ENCODE measurements at regions not wholly inside any gene's neighbourhood (a gene's known extent, or its start where the extent isn't known, plus 50 kb on each side); places are given as distances from the start of the nearest gene placed in this dataset.

GRCh38 chr5:148905541-148905940 lies 79.1 kb downstream of the ADRB2 start (continued):
- no peak for TF ChIP-seq ZNF571 (tag by site-specific recombination; IDR thresholded peaks at IDR 0.05)
- TF ChIP-seq ZFP41 (tag by site-specific recombination; IDR thresholded peaks at IDR 0.05; ENCODE audit: borderline replicate concordance): no peak
- no peak for TF ChIP-seq ELK4 (IDR thresholded peaks at IDR 0.05; ENCODE audit: borderline replicate concordance, low read depth, low read length)
- TF ChIP-seq ZFP69B (tag by site-specific recombination; IDR thresholded peaks at IDR 0.05): no peak

DNA sequence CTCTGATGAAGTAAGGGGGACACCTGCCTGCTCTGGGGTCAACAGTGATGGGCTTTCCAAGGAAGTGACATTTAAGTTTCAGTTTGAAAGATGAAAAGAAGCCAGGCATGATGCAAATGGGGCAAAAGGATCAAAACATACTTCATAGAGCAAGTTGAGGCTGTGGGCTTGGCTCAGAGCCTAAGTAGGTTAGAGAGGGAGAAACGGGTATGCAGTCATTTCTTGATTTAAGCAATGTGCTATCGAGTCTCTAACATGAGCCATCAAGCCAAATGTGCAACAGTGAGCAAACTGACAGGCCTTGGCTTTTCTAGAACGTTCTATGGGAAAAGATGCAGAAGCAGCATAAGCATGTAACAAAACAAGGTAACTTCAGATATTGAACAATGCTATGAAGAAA lies 80.6 kb downstream of the ADRB2 start:
- CTCF ChIA-PET: interaction anchor here (1.5 kb wide), 1 partner anchor 128 kb away, joined by 5 read pairs; no protein-coding TSS in a partner anchor
- POLR2A ChIA-PET: no interaction called here

DNA sequence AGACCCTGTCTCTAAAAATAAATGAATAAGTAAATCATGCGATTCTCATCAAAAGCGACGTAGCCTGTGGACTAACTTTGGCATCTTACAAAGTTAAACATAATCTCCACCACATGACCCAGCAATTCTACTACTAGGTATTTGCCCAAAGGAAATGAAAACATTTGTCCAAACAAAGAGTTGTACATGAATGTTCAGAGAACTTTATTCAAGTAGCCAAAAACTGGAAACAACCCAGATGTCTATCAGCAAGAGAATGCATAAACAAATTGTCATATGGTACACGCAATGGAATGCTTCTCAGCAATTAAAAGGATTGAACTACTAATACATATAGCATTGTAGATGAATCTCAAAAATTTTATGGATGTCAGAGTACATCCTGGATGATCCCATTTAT lies 82.6 kb downstream of the ADRB2 start:
- POLR2A ChIA-PET: no interaction called here
- TF ChIP-seq EGR2 (tag by site-specific recombination; IDR thresholded peaks at IDR 0.05; ENCODE audit: low read depth) (no peak), ZSCAN16 (tag by site-specific recombination; IDR thresholded peaks at IDR 0.05) (no peak), OVOL3 (tag by site-specific recombination; IDR thresholded peaks at IDR 0.05) (no peak), ZNF16 (tag by site-specific recombination; IDR thresholded peaks at IDR 0.05; ENCODE audit: low read depth) (no peak), ZXDB (tag by site-specific recombination; IDR thresholded peaks at IDR 0.05) (no peak), ZNF26 (tag by site-specific recombination; IDR thresholded peaks at IDR 0.05) (no peak), ZNF791 (tag by site-specific recombination; IDR thresholded peaks at IDR 0.05) (no peak), ZNF266 (tag by site-specific recombination; IDR thresholded peaks at IDR 0.05; ENCODE audit: low read depth) (no peak), ZFP3 (tag by site-specific recombination; IDR thresholded peaks at IDR 0.05; ENCODE audit: low read depth) (no peak), ZNF133 (tag by site-specific recombination; IDR thresholded peaks at IDR 0.05) (no peak), ZNF501 (tag by site-specific recombination; IDR thresholded peaks at IDR 0.05) (no peak), ZNF510 (tag by site-specific recombination; IDR thresholded peaks at IDR 0.05; ENCODE audit: insufficient replicate concordance) (no peak), ZNF654 (tag by site-specific recombination; IDR thresholded peaks at IDR 0.05; ENCODE audit: low read depth) (no peak)
- TF ChIP-seq, protein P1, sequence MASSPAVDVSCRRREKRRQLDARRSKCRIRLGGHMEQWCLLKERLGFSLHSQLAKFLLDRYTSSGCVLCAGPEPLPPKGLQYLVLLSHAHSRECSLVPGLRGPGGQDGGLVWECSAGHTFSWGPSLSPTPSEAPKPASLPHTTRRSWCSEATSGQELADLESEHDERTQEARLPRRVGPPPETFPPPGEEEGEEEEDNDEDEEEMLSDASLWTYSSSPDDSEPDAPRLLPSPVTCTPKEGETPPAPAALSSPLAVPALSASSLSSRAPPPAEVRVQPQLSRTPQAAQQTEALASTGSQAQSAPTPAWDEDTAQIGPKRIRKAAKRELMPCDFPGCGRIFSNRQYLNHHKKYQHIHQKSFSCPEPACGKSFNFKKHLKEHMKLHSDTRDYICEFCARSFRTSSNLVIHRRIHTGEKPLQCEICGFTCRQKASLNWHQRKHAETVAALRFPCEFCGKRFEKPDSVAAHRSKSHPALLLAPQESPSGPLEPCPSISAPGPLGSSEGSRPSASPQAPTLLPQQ (tag by site-specific recombination; IDR thresholded peaks at IDR 0.05): no peak

More for the DNA sequence above, 80.6 kb downstream of the ADRB2 start:
- H3K4me3 ChIP-seq (ENCODE audit: low read depth, low read length): no peak overlapping the region
- no peaks in the 10 kb centered on the region for H3K9me3 ChIP-seq (ENCODE audit: control insufficient read depth, insufficient read depth, low read depth, low read length)
- 0 out of 2 replicates have a peak, but pooled peaks cover 4% of the 10 kb centered on the region for H3K4me1 ChIP-seq (ENCODE audit: control insufficient read depth, insufficient read depth, low read length)
- TF ChIP-seq ZSCAN23 (tag by site-specific recombination; IDR thresholded peaks at IDR 0.05) (no peak), ZNF610 (tag by site-specific recombination; IDR thresholded peaks at IDR 0.05; ENCODE audit: borderline replicate concordance) (no peak), ZNF677 (tag by site-specific recombination; IDR thresholded peaks at IDR 0.05) (no peak), ZNF707 (tag by site-specific recombination; IDR thresholded peaks at IDR 0.05) (no peak), ZNF624 (tag by site-specific recombination; IDR thresholded peaks at IDR 0.05) (no peak), ZNF280D (tag by site-specific recombination; IDR thresholded peaks at IDR 0.05) (no peak), ZNF48 (tag by site-specific recombination; IDR thresholded peaks at IDR 0.05) (no peak), ZNF701 (tag by site-specific recombination; IDR thresholded peaks at IDR 0.05) (no peak)
- TF ChIP-seq, protein P2, sequence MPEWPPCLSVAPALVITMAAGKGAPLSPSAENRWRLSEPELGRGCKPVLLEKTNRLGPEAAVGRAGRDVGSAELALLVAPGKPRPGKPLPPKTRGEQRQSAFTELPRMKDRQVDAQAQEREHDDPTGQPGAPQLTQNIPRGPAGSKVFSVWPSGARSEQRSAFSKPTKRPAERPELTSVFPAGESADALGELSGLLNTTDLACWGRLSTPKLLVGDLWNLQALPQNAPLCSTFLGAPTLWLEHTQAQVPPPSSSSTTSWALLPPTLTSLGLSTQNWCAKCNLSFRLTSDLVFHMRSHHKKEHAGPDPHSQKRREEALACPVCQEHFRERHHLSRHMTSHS (tag by site-specific recombination; IDR thresholded peaks at IDR 0.05): no peak
- H3K36me3 ChIP-seq (ENCODE audit: control insufficient read depth in 2 of 2, insufficient read depth in 1 of 2, low read length in 2 of 2): no peaks in the 10 kb centered on the region
- H3K27ac ChIP-seq (ENCODE audit: extremely low read depth, low read depth, low read length): no peak overlapping the region

More for the DNA sequence above, 82.6 kb downstream of the ADRB2 start:
- CTCF ChIA-PET: interaction anchor here (0.5 kb wide), 1 partner anchor 136 kb away, joined by 3 read pairs; no protein-coding TSS in a partner anchor
- Histone ChIP-seq H3K9me3 (ENCODE audit: control insufficient read depth, insufficient read depth, low read depth, low read length) (no peaks in the 10 kb centered on the region), H3K4me1 (ENCODE audit: control insufficient read depth, insufficient read depth, low read length) (no peaks in the 10 kb centered on the region), H3K36me3 (ENCODE audit: control insufficient read depth in 2 of 2, insufficient read depth in 1 of 2, low read length in 2 of 2) (no peaks in the 10 kb centered on the region), H3K27ac (ENCODE audit: extremely low read depth, low read depth, low read length) (no peak overlapping the region), H3K4me3 (ENCODE audit: low read depth, low read length) (no peak overlapping the region)

Data from HEK293 (cell line).